HG03064 (cell line): ENCODE measurements at regions not wholly inside any gene's neighbourhood (a gene's known extent, or its start where the extent isn't known, plus 50 kb on each side); places are given as distances from the start of the nearest gene placed in this dataset.

Experiments used
- ATAC-seq: cut with Tn5 transposase; IDR thresholded peaks from one replicate; pipeline ENCODE4 v1.9.1; 2021; ENCODE audit warnings: low read depth; ENCODE audit not compliant: unreplicated experiment

- no peak for ATAC-seq
Observed at GRCh38 chr22:49476176-49476575, 351.5 kb downstream of the BRD1 start.

GRCh38 chr22:49475253-49475652 is 352.4 kb downstream of the BRD1 start:
- no peak for ATAC-seq

- ATAC-seq, result no peak
Observed at GRCh38 chr22:49473286-49473685, 354.4 kb downstream of the BRD1 start.

- ATAC-seq, result no peak
Observed at GRCh38 chr22:49470741-49471503, 356.8 kb downstream of the BRD1 start.

- no peak for ATAC-seq
Observed at GRCh38 chr22:49469896-49470740, 357.6 kb downstream of the BRD1 start.

GRCh38 chr22:49468487-49469198 is 359.0 kb downstream of the BRD1 start:
- no peak for ATAC-seq

- ATAC-seq, result no peak
Observed at GRCh38 chr22:49466878-49467595, 360.6 kb downstream of the BRD1 start.

GRCh38 chr22:49464037-49464436 is 363.6 kb downstream of the BRD1 start:
- ATAC-seq, result no peak

- no peak for ATAC-seq
Observed at GRCh38 chr22:49462795-49463194, 364.9 kb downstream of the BRD1 start.

GRCh38 chr22:49462291-49462690 is 365.4 kb downstream of the BRD1 start:
- no peak for ATAC-seq

GRCh38 chr22:49461674-49462073 is 366.0 kb downstream of the BRD1 start:
- no peak for ATAC-seq

- no peak for ATAC-seq
Observed at GRCh38 chr22:49460592-49461281, 366.9 kb downstream of the BRD1 start.

- ATAC-seq, result no peak
Observed at GRCh38 chr22:49460091-49460490, 367.6 kb downstream of the BRD1 start.

GRCh38 chr22:49458708-49459099 is 369.0 kb downstream of the BRD1 start:
- no peak for ATAC-seq

GRCh38 chr22:49457946-49458707 is 369.5 kb downstream of the BRD1 start:
- ATAC-seq, result no peak

GRCh38 chr22:49457146-49457545 is 370.5 kb downstream of the BRD1 start:
- no peak for ATAC-seq

- no peak for ATAC-seq
Observed at GRCh38 chr22:49455595-49455994, 372.1 kb downstream of the BRD1 start.

GRCh38 chr22:49454726-49455125 is 372.9 kb downstream of the BRD1 start:
- no peak for ATAC-seq

- ATAC-seq, result no peak
Observed at GRCh38 chr22:49453771-49454170, 373.9 kb downstream of the BRD1 start.
